SK-N-SH (cell line): ENCODE measurements at regions not wholly inside any gene's neighbourhood (a gene's known extent, or its start where the extent isn't known, plus 50 kb on each side); places are given as distances from the start of the nearest gene placed in this dataset.

Experiments
- CTCF ChIA-PET: fragments of 300-600, 350-600 bp; formaldehyde crosslinking; extraction: SDS; loops from one replicate; lab custom pipeline; 2021; lab: Yijun Ruan, JAX
- POLR2A ChIA-PET: fragments of 350-600 bp; sonication (Branson Sonifier 250); formaldehyde crosslinking; extraction: SDS; loops from one replicate; lab custom pipeline; 2020; ENCODE audit warnings: antibody characterized with exemption, inconsistent platforms; lab: Yijun Ruan, JAX
- DNase-seq: peaks from one replicate; pipeline ENCODE4 v3.0.0; 2012
- H2AFZ ChIP-seq: fragments of 200-600 bp; sonication (generic); 2 replicates; pipeline ENCODE4 v1.8.1; 2016; ENCODE audit warnings: antibody characterized with exemption, mild to moderate bottlenecking, low read depth
- H3F3A ChIP-seq: fragments of 200-600 bp; sonication (generic); replicated peaks from 2 replicates; pipeline ENCODE3; 2016; ENCODE audit warnings: antibody characterized with exemption, mild to moderate bottlenecking; ENCODE audit not compliant: insufficient read depth
- H3K27ac ChIP-seq, 2 experiments: fragments of 200-500 bp in 1 of 2; fragments of 200-600 bp in 1 of 2; sonication (Bioruptor generic) in 1 of 2; sonication (generic), shearing (Covaris generic) in 1 of 2; 2 replicates each; pipeline versions ENCODE4 v1.5.1 to v1.6.1; 2014 to 2016; ENCODE audit warnings: low read depth in 2 of 2, inconsistent platforms in 1 of 2, low read length in 1 of 2, mild to moderate bottlenecking in 1 of 2, mixed read lengths in 1 of 2
- H3K27me3 ChIP-seq: fragments of 200-600 bp; sonication (generic), shearing (Covaris generic); 2 replicates; pipeline ENCODE4 v1.6.1; 2016; ENCODE audit warnings: mixed run types; ENCODE audit not compliant: insufficient read depth
- H3K36me3 ChIP-seq, 2 experiments: fragments of 200-500 bp in 1 of 2; fragments of 200-600 bp in 1 of 2; sonication (Bioruptor generic) in 1 of 2; sonication (generic) in 1 of 2; replicated peaks in 1 of 2; 2 replicates each; pipeline versions ENCODE3 to v1.5.1; 2014 to 2016; ENCODE audit warnings: low read length in 1 of 2, mild to moderate bottlenecking in 1 of 2; ENCODE audit not compliant: insufficient read depth in 2 of 2, control insufficient read depth in 1 of 2
- H3K4me1 ChIP-seq, 2 experiments: fragments of 200-500 bp in 1 of 2; fragments of 200-600 bp in 1 of 2; sonication (Bioruptor generic) in 1 of 2; sonication (generic), shearing (Covaris generic) in 1 of 2; 2 replicates each; pipeline versions ENCODE4 v1.5.1 to v1.6.1; 2014 to 2016; ENCODE audit warnings: low read depth in 1 of 2, low read length in 1 of 2, mixed run types in 1 of 2; ENCODE audit not compliant: insufficient read depth in 2 of 2, control insufficient read depth in 1 of 2
- H3K4me2 ChIP-seq: fragments of 200-600 bp; sonication (generic), shearing (Covaris generic); 2 replicates; pipeline ENCODE4 v1.6.1; 2017; ENCODE audit warnings: mixed run types
- H3K4me3 ChIP-seq, 2 experiments: fragments of 200-500 bp in 1 of 2; fragments of 200-600 bp in 1 of 2; sonication (Bioruptor generic) in 1 of 2; sonication (generic), shearing (Covaris generic) in 1 of 2; 2 replicates each; pipeline versions ENCODE4 v1.5.1 to v1.8.1; 2014 to 2016; ENCODE audit warnings: low read depth in 2 of 2, inconsistent platforms in 1 of 2, low read length in 1 of 2, mild to moderate bottlenecking in 1 of 2, mixed read lengths in 1 of 2, moderate library complexity in 1 of 2
- H3K79me2 ChIP-seq: fragments of 200-600 bp; sonication (generic); 2 replicates; pipeline ENCODE4 v1.8.1; 2017; ENCODE audit warnings: mild to moderate bottlenecking; ENCODE audit not compliant: insufficient read depth
- H3K9ac ChIP-seq: fragments of 200-600 bp; sonication (generic); 2 replicates; pipeline ENCODE4 v1.6.1; 2017; ENCODE audit warnings: mixed run types
- H3K9me2 ChIP-seq: fragments of 200-600 bp; sonication (generic); 2 replicates; pipeline ENCODE4 v1.6.1; 2017; ENCODE audit warnings: mixed run types
- H3K9me3 ChIP-seq: fragments of 200-600 bp; sonication (generic); 2 replicates; pipeline ENCODE4 v1.6.1; 2017; ENCODE audit warnings: mixed run types, mild to moderate bottlenecking, moderate library complexity
- H4K20me1 ChIP-seq: fragments of 200-600 bp; sonication (generic); 2 replicates; pipeline ENCODE4 v1.6.1; 2017; ENCODE audit warnings: mild to moderate bottlenecking, mixed run types; ENCODE audit not compliant: insufficient read depth
- CHD2 ChIP-seq: fragments of 150-350 bp; IDR thresholded peaks from 2 replicates; pipeline ENCODE4 v1.6.1; 2018; ENCODE audit warnings: low read length; ENCODE audit not compliant: partially characterized antibody
- ELF1 ChIP-seq: IDR thresholded peaks from 2 replicates; pipeline ENCODE4 v1.4.0; 2012
- EZH2phosphoT487 ChIP-seq: fragments of 200-600 bp; sonication (generic); IDR thresholded peaks from 2 replicates; pipeline ENCODE4 v1.6.1; 2017; ENCODE audit warnings: low read depth, mixed run types, mild to moderate bottlenecking, antibody characterized with exemption, moderate library complexity, borderline replicate concordance
- FOXM1 ChIP-seq: IDR thresholded peaks from 2 replicates; pipeline ENCODE4 v1.4.0; 2012; ENCODE audit warnings: low read depth, mild to moderate bottlenecking
- IRF3 ChIP-seq: fragments of 150-350 bp; IDR thresholded peaks from 2 replicates; pipeline ENCODE4 v1.6.1; 2016; ENCODE audit warnings: mild to moderate bottlenecking, low read depth, low read length
- MEF2A ChIP-seq: IDR thresholded peaks from 2 replicates; pipeline ENCODE4 v1.4.0; 2012; ENCODE audit warnings: low read depth, borderline replicate concordance
- MXI1 ChIP-seq: IDR thresholded peaks from 2 replicates; pipeline ENCODE4 v1.6.1; 2012; ENCODE audit warnings: mild to moderate bottlenecking, low read depth, low read length, improper control_type of control experiment
- NFIC ChIP-seq: IDR thresholded peaks from 2 replicates; pipeline ENCODE4 v1.4.0; 2012; ENCODE audit warnings: borderline replicate concordance
- POLR2AphosphoS5 ChIP-seq: IDR thresholded peaks from 2 replicates; pipeline ENCODE4 v1.6.1; 2012; ENCODE audit warnings: low read depth, low read length
- RCOR1 ChIP-seq: fragments of 150-350 bp; IDR thresholded peaks from 2 replicates; pipeline ENCODE4 v1.6.1; 2017; ENCODE audit warnings: antibody characterized with exemption, low read length
- RFX5 ChIP-seq: IDR thresholded peaks from 2 replicates; pipeline ENCODE4 v1.6.1; 2012; ENCODE audit warnings: mild to moderate bottlenecking, improper control_type of control experiment, low read length
- RXRA ChIP-seq: IDR thresholded peaks from 2 replicates; pipeline ENCODE4 v1.4.0; 2012; ENCODE audit warnings: low read depth, mild to moderate bottlenecking, borderline replicate concordance
- SIN3A ChIP-seq: IDR thresholded peaks from 2 replicates; pipeline ENCODE4 v1.6.1; 2012; ENCODE audit warnings: low read depth, mild to moderate bottlenecking, low read length, moderate library complexity, borderline replicate concordance
- SMC3 ChIP-seq: IDR thresholded peaks from 2 replicates; pipeline ENCODE4 v1.6.1; 2012; ENCODE audit warnings: low read depth, low read length, improper control_type of control experiment
- TAF1 ChIP-seq: IDR thresholded peaks from 2 replicates; pipeline ENCODE4 v1.6.1; 2012; ENCODE audit warnings: low read depth, mild to moderate bottlenecking, low read length, moderate library complexity, borderline replicate concordance
- TCF12 ChIP-seq: IDR thresholded peaks from 2 replicates; pipeline ENCODE4 v1.4.0; 2012
- TEAD4 ChIP-seq: IDR thresholded peaks from 2 replicates; pipeline ENCODE4 v1.4.0; 2012; ENCODE audit warnings: mild to moderate bottlenecking, borderline replicate concordance; ENCODE audit not compliant: insufficient read depth
- USF1 ChIP-seq: IDR thresholded peaks from 2 replicates; pipeline ENCODE4 v1.4.0; 2012; ENCODE audit warnings: low read depth, borderline replicate concordance
- WGBS: methylation state at CpG from one replicate; pipeline ENCODE4 v1.1.6; 2017; ENCODE audit warnings: low lambda C conversion rate; 5-methylcytosine and 5-hydroxymethylcytosine counted together
- TF ChIP-seq, protein P1 (sequence below): IDR thresholded peaks from 2 replicates; pipeline ENCODE4 v1.4.0; 2012; ENCODE audit warnings: low read depth
- TF ChIP-seq, protein P2 (sequence below): IDR thresholded peaks from 2 replicates; pipeline ENCODE4 v1.4.0; 2012; ENCODE audit warnings: low read depth, borderline replicate concordance

GRCh38 chr7:26081638-26082037 lies 70.4 kb upstream of the NFE2L3 start (continued):
- TF ChIP-seq, protein P1, sequence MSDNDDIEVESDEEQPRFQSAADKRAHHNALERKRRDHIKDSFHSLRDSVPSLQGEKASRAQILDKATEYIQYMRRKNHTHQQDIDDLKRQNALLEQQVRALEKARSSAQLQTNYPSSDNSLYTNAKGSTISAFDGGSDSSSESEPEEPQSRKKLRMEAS = no peak
- TF ChIP-seq SIN3A (no peak), TCF12 (no peak)

GRCh38 chr7:26083113-26083512 lies 68.9 kb upstream of the NFE2L3 start:
- Histone ChIP-seq H3K9me3 (no peaks in the 10 kb centered on the region), H3K9me2 (no peaks in the 10 kb centered on the region), H3K4me1 (peaks cover 3 to 10% of the 10 kb centered on the region in 2 experiments; a peak in 2 of 4 replicates), H3K9ac (no peak overlapping the region), H3K36me3 (no peaks in the 10 kb centered on the region), H3K4me2 (no peak overlapping the region), H3K27me3 (peaks cover 25% of the 10 kb centered on the region; the same call in 1 of the 2 replicates), H3F3A (no peaks in the 10 kb centered on the region), H3K4me3 (no peak overlapping the region), H3K79me2 (no peaks in the 10 kb centered on the region), H3K27ac (no peak overlapping the region), H4K20me1 (no peaks in the 10 kb centered on the region), H2AFZ (no peak overlapping the region)
- TF ChIP-seq TCF12 (no peak), RFX5 (no peak), USF1 (no peak), MXI1 (no peak), SIN3A (no peak), NFIC (no peak), SMC3 (no peak), CHD2 (no peak), RXRA (no peak)
- CTCF ChIA-PET = interaction anchor here (1.2 to 15.5 kb wide), 11 partner anchors 7 to 584 kb away, joined by 3 to 363 read pairs (median 19); partner anchors contain the start of genes CBX3 and HNRNPA2B1
- DNase-seq = no peak
- POLR2A ChIA-PET = interaction anchor here (0.9 kb wide), 1 partner anchor 117 kb away, joined by 3 read pairs; no protein-coding TSS in a partner anchor
- 17% methylated on average over 2 of the region's 2 CpGs for WGBS

DNA sequence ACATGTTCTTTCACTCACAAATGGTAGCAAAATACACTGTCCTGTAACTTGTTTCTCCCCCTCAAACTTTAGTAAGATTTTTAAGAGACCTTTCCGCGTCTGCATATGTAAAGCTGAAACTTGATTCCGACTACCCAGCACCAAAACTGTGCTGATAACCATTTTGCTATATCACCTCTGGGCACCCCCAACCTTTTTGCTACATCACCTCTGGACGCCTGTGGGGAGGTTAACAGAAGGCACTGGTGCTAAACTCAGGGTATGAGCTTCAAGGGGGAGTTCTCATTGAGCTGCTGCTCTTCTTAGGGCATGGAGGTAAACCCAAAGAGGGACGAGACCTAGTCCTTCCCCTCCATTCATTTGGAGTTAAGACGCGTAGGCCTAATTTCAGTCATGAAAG lies 67.6 kb upstream of the NFE2L3 start:
- Histone ChIP-seq H3F3A (no peaks in the 10 kb centered on the region), H3K4me1 (peaks cover 3 to 6% of the 10 kb centered on the region in 2 experiments; a peak in 2 of 4 replicates), H3K4me3 (no peak overlapping the region), H3K79me2 (no peaks in the 10 kb centered on the region), H3K27me3 (peaks cover 15% of the 10 kb centered on the region; the same call in 1 of the 2 replicates), H4K20me1 (no peaks in the 10 kb centered on the region), H3K9ac (no peak overlapping the region), H3K36me3 (no peaks in the 10 kb centered on the region), H2AFZ (no peak overlapping the region), H3K4me2 (no peak overlapping the region), H3K9me2 (no peaks in the 10 kb centered on the region), H3K9me3 (no peaks in the 10 kb centered on the region), H3K27ac (no peak overlapping the region)
- ChIA-PET CTCF (interaction anchor here (1.8 to 15.5 kb wide), 7 partner anchors 6 to 583 kb away, joined by 4 to 363 read pairs (median 66); partner anchors contain the start of genes CBX3 and HNRNPA2B1), POLR2A (no interaction called here)
- no peak for DNase-seq
- 78% methylated on average over 7 of the region's 7 CpGs for WGBS
- TF ChIP-seq SIN3A (no peak), IRF3 (no peak), POLR2AphosphoS5 (no peak), MEF2A (no peak), TEAD4 (no peak), RXRA (no peak), ELF1 (no peak), TAF1 (no peak), EZH2phosphoT487 (no peak), TCF12 (no peak), FOXM1 (no peak), RFX5 (no peak), RCOR1 (no peak)
- TF ChIP-seq, protein P2, sequence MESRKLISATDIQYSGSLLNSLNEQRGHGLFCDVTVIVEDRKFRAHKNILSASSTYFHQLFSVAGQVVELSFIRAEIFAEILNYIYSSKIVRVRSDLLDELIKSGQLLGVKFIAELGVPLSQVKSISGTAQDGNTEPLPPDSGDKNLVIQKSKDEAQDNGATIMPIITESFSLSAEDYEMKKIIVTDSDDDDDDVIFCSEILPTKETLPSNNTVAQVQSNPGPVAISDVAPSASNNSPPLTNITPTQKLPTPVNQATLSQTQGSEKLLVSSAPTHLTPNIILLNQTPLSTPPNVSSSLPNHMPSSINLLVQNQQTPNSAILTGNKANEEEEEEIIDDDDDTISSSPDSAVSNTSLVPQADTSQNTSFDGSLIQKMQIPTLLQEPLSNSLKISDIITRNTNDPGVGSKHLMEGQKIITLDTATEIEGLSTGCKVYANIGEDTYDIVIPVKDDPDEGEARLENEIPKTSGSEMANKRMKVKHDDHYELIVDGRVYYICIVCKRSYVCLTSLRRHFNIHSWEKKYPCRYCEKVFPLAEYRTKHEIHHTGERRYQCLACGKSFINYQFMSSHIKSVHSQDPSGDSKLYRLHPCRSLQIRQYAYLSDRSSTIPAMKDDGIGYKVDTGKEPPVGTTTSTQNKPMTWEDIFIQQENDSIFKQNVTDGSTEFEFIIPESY = no peak
